IPS DF 4.7 (cell line): ENCODE measurements at regions not wholly inside any gene's neighbourhood (a gene's known extent, or its start where the extent isn't known, plus 50 kb on each side); places are given as distances from the start of the nearest gene placed in this dataset.
"Not testable (repeated sequence)": the region's sequence is repeated elsewhere in the genome, so short reads cannot be mapped to it uniquely, and the experiment has no call there.

Source experiments
- DNase-seq: peaks from one replicate; pipeline ENCODE4 v3.0.0-alpha.2; 2013; ENCODE audit warnings: low spot score; ENCODE audit errors: extremely low read depth

DNA sequence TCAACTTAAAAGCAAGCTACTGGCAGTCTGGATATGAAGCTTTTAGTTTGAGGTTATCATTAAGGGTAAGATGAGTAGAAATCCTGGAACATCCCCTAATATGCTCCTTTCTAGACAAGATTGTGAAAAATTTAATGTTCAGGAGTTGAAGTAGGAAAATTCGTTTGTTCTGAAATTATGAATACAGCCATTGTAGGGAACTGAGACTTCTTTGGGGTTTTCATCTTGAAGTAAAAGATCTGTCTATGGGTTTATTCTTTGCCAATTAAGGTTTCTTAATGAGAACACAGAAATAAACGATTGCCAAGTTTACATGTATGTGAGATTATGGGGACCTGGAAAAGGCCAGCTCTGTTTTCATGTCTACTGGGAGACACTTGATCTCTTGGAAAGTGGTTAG lies 225.6 kb upstream of the MOCS1 start:
- no peak for DNase-seq

DNA sequence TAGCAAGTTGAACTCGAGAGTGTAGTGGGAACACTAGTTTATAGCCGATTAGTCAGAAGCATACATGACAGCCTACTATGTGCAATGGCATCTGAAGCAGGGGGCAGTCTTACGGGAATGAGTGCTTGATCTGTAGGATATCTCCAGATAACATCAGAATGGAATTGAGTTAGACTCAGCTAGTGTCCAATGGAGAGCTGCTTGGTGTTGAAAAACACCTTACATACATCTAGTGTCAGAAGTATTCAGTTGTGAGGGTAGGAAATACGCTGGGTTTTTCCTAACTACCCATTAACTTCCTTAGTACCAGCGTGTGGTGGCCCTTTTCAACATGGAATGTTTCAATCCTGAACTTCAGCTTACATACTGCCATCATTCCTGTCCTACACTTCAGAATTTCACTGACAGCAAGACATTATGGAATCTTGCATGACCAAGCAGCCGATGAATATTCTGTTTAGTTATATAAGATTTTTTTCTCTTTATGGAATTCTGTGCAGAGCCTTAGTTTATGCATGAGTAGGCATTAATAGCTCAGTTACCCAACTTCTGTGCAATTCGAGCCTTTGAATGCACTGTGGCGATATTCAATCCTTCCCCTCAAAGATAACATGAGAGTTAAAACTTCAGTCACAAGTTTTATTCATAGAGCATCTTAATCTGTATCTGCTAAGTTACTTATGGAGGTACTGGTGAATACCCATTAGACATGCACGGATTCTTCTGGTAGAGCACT lies 218.6 kb upstream of the MOCS1 start:
- DNase-seq, result no peak

DNA sequence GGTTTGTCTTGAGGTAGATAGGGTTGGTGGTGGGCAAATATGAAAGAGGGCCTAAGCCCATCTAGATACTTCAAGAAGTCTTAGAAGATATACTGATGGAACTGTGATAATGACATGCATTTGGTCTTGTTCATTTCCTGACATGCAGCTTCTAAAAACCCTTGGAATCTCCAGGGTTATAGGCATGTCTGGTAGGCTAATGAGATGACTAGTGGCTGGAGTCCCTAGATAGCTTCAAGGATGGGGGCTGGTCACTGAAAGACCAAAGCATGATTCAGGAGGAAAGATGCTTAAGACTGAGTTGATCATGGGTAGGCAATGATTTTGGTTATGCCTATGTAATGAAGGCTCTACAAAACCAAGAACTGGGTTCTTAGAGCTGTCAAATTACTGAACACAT lies 217.9 kb upstream of the MOCS1 start:
- DNase-seq, result no peak

DNA sequence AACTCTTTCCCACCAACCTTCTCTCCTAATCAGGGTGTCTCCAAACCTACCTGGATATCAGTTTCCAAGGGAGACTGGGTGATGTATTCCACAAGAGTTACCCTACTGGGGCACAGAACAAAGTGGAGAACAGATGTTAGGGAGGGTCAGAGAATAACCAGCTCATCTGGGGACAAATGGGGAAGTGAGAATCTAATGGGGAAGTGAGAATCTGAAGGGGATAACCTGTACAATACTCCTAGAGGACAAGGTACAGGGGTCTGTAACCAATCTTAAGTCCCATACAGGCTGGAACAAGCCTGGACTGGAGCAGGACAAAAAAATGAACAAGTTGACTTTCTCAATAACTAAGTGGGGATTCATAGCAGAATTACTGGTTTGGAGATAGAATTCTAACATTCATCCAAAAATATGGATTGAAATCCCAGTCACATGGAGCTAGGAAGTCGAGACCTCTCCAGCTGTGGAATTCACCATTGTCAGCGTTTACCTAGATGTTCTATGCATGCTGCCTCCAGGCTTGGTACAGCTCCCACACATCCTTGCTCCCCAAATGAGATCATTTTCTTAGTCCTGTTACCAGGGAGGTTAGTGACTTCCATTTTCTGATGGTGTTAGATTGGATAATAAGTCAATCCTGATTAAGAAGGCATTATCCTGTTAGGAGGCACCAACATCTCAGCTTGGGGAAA lies 214.8 kb upstream of the MOCS1 start:
- DNase-seq, result no peak

DNA sequence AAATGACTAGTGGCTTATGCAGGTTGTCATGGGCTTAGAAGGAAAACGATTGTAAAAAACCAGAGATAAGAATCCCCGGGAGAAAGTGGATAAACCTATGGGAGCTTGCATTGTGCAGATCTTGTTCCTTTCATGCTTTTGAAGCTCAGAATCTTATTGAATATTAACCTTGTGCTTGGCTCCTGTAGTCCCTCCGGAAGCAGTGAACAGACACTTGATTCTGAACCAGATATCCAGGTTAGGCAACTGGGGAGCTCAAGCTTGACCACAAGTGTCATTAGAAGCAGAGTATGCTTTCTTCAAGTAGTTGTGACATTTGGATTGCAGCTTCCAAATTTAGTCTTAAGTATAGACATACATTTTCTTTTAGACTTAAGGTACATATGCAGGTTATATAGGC lies 212.6 kb upstream of the MOCS1 start:
- DNase-seq, result no peak

DNA sequence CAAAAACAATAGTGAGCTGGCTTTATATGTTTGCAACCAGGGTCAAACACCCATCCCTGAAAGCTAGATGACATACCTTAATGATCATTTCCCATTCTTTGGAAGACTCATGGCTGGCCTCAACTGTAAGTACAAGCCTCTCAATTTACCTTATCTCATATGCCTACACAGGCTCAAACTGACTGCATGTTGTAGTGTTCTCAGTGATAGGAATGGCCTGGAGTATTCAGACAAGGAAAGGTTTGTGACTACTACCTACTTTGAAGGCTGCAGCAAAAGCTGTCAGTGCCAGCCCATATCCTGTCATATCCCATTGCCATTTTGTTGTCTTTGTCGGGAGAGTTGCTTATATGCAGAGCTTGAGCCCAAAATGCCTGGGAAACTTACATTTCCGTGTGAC lies 205.2 kb upstream of the MOCS1 start:
- no peak for DNase-seq

DNA sequence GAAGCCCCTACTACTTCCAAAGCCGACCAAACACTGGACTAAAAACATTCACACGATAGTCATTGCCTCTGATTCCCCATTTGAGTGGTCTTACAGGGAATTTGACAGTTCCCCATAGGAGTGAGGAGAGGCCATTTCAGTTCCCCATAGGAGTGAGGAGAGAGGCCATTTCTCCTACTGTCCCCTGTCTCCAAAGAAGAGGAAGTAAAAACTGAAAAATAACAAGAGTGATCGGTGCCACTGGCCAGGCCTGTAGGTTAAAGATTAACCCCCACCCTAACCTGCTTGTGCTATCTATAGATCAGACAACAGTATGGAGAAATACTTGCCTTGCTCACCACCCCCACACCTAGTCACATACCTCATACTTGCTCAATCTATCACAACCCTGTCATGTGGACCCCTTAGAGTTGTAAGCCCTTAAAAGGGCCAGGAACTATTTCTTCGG lies 204.0 kb upstream of the MOCS1 start:
- DNase-seq, result no peak

DNA sequence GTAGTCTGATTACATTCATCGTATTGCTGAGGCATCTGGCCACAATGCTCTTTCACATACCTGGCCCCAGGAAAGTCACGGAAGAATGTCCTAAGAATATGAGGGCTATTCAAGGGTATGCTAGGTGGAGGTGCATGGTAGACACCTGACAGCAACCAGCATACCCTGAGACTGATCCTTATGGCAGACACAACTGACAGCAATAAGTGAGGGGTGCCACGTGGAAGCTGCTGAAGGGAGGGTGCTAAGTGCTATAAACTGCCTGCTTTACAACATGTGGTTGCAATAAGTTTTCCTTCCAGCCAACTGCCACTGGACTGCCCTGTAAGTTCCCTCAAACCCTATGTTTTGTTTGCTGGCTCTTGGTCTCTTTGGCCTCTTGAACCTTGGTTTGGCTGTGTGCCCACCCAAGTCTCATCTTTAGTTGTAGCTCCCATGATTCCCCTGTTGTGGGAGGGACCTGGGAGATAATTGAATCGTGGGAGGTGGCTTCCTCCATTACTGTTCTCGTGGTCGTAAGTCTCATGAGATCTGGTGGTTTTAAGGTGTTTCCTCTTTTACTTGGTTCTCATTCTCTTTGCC lies 201.3 kb upstream of the MOCS1 start:
- no peak for DNase-seq

DNA sequence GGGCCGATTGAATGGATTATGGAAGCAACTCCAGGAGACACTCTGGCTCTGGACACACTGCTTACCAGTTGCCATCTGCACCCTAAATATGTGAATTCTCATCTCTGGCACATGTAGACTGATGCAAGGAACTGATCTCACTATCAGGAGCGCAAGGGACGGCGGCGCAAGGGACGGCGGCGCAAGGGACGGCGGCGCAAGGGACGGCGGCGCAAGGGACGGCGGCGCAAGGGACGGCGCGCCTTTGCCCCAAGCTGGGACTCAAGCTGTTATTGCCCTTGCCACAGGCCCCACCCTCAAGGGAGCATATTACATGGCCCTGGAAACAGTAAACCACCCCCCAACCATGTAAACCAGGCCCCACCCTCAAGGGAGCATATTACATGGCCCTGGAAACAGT lies 199.7 kb upstream of the MOCS1 start:
- DNase-seq, result not testable (repeated sequence)

DNA sequence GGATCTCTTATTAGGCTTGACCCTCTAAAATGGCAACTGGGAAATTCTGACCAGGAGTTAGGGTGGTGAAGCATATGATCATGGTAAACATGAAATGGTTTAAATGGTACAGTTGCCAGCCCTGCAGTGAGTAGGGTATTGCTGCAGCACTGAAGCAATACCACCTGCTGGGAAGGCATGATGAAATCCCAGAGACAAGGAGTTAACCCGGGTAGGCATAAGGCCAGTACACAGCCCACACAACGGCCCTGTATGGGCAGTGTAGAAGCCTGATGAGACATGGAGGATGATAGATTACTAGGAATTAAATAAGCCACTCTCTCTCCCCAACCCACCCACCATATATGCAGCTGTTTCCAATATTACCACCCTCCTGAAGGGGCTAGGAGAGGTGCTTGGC lies 197.4 kb upstream of the MOCS1 start:
- DNase-seq, result no peak

DNA sequence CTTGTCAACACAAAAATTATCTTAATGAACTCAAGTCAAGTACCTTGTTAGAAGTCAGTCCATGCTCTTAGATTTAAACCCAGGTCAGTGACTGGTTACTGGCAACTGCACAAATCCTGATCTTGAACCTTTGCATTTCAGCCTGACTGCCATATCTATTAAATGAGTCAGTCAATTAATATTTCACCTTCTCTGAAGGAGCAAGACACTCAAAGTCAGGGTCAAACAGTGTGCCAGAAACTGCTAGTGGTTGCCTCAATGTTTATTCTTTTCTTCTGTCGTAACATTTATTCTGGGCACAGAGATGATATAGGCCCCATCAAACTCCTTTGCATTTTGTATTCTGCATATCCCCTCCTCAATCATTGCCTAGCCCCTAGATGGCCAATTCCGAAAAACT lies 193.9 kb upstream of the MOCS1 start:
- DNase-seq, result no peak

DNA sequence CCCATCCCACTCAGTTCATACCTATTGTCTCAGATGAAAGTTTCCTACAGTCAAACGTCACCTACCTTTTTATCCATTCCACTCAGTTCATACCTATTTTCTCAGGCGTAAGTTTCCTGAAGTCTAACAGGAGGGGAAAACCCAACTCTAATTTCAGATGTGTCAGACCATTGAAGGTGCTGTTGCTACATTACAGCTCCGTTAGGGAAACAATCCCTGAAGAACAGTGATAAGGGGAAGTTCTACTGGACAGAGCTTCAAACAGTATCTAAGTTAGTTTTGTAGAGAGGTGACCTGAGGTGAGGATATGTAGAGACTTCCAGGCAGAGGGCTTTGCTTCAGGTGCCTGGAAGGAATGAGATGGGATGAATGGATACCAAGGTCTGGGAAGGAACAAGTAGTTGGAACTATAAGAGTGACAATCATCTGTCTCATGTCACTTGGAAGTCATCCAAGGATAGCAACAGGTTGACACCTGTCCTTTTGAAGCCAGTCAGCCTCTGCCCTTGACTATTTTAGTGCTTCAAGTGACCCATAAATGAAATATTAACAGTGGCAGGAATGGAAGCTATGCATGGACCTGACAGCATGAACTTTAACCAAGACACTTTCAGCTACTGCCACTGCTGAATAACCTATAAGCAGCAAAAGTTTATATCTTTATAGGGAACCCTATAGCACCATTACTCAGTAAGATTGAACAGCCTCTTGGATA lies 191.6 kb upstream of the MOCS1 start:
- DNase-seq, result no peak

DNA sequence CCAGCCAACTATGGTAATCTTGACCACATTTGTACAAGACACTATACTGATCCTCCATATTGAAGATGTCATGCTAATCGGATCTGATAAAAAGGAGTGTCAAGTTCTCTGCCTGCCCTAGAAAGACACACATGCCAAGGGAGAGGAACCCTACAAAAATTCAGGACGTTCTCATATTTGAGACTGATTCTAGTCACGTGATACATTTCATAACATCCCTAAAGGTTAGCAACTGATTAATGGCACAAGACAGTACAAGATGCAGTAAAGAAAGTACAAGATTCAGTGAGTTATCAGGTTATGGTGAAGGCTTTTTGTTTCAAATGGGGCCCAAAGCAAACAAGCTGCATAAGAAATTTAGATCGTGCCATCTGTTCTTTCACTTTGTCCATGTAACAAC lies 190.7 kb upstream of the MOCS1 start:
- DNase-seq, result no peak

DNA sequence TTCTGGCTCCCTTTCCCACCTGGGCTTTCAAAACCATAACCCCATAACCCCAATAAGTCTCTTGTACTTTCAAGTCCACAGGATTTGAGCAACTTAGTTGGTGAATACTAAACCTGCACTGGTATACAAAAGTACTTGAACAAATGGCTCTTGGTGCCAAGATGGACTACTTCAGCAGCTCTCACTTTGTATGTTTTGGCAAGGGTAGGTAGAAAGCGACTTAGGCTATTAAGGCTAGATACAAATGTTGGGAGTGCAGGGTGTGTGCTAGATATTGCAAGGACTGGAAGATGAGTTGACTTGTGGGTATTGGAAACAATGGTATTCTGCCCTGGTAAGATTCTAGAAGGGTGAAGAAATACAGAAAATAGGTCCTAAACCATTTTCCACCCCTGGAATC lies 182.6 kb upstream of the MOCS1 start:
- no peak for DNase-seq

DNA sequence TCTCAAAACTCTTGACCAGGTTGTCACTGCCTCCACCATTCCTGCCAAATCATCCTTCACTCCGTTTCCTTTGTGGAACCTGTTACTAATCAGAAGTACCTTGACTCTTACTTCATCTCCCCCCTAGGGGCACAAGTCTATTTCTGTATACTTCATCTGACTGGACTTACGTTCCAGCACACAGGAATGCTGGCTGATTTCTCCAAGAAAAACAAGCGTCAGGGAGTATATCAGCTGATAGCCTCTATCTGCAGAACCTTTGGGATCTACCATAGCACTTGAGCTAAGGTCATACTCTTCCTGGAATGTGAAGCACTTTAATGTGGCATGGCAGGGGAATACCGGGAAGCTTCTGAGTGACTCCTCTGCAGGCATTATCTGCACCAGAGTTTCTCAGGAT lies 178.1 kb upstream of the MOCS1 start:
- no peak for DNase-seq

DNA sequence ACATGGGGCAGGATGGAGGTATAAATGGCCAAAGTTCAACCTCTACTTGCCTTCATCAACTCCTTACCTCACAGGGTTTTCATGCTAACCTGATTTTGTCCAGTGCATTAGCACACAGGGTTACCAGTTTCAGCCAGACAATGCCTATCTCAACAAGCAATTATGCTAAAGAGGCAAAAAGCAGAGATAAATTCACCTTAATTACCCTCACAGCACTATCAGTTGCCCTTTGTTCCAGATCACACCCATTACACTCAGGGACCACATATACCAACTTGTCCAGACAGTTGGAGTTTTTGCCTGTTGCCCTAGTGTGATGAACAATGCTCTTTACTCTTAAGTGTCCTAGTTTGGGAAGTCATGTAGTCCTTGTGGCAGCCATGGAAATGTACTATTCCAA lies 174.5 kb upstream of the MOCS1 start:
- no peak for DNase-seq

DNA sequence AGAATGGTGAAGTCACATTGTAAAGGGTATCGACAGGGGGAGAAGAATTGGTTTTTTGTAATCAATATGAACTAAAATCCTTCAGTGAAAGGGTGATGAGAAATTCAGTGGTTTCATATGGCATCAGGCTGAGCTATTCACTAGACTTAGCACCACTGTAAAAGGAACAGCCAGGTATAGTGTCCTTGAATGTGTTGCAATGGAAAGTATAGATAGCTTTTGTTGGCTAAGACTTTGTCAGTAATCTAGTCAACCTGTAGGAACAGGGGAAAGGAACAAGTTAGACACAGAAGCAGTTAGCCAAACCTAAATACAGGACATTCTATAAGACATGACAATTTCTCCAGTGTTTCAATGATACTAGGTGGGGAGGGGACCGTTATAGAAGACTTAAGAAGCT lies 172.6 kb upstream of the MOCS1 start:
- DNase-seq, result no peak

DNA sequence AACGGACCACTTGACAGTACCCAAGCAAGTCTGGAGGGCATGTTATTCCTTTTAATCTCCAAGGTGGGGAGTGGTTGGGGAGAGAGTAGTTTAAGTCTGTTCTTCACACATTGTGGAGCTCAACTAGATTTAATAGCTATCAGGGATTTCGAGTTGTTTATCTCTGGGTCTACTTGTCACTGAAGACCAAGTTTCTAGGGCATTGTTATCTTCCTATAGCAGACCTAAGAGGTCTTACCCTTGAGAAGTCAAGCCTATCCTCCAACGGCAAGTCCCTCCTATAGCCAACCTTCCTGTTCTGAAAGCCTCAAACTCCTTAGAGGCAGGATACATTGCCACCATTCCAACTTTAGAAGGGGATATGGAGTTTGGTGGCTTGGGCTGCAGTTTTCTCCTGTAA lies 164.5 kb upstream of the MOCS1 start:
- no peak for DNase-seq

DNA sequence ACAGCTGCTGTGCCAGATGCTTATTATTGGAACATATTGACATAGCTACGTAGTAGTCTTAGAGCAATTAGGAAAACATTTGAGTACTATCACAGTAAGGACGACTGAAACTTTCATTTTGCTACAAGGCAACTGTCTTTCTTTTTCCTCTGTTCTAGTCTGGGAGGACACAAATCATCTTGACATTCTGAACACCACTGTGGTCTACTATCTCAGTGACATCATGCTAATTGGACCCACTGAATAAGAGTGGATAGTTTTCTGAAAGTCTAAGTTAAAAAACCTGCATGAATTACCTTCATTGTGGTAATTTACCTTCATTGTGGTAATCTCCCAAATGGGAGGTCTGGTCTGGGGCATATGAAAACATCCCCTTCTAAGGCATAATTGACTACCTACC lies 163.3 kb upstream of the MOCS1 start:
- no peak for DNase-seq

DNA sequence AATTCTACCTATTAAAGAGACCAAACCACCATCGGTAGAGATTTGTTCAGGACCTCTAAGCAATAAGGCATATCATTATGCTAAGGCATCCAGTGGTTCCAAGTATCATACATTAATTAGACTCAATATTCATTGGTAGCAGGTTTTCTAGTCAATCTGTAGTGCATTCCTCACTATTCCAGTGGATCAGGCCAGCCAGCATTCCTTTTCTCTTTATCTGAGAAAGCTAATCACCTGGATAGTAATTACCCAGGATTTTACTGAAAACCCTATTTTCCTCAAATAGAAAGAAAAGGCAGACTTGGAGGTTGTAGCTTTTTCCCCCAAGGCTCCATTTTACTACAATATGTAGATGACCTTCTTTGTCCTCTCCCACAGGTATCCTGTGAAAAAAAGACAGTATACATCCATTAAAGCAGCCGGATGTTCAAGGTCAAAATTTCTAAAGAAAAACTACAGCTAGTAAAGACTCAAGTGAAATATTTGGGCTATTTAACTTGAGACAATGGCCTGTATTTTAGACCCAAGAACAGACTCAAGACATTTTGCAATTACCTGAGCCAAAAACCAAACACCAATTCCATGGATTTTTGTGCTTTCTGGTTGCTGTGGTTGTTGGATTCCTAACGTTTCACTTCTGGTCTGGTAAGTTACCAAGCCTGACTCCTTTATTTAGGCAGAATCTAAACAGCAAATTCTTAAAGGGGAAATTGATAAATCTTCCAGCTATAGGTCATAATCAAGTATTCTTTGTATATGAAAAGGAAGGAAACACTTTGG lies 149.1 kb upstream of the MOCS1 start:
- no peak for DNase-seq

DNA sequence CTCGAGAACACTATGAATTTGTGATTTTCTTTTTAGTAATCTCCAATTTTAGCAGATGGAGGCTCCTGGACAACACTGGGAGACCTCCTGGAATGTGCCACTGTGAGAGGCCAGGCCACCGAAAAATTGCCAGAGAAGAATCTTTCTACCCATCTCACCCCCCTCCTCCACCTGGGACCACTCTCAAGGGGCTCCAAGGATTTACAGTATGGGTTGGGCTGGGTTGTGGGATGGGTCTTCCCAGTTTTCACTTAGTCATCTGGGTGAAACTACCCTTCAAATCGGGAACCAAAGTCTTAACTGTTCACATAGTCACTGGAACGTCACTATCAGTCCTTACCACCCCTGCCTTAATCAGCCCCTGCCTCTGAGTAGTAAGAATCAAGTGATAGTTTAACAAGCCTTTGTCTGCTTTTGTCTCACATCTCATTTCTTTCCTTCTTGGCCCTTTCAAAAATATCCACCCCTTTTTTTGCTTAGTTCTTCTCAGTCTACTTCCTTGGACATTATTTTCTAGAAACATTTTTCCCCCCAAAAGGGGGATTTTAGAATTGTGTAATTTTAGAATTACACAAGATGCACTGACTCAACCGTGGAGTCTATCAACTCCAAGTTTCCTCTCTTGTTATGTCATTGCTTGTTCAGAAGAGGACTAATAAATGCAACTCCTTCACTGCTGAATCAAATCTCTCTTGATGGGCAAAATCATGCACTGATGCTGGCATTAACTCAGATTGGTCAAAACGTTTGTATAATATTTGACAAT lies 148.2 kb upstream of the MOCS1 start:
- no peak for DNase-seq
